UCSD-AML1 (cell line): ENCODE measurements at regions not wholly inside any gene's neighbourhood (a gene's known extent, or its start where the extent isn't known, plus 50 kb on each side); places are given as distances from the start of the nearest gene placed in this dataset.

Experiments used
- DNase-seq: peaks from one replicate; lab custom pipeline; 2025; ENCODE audit not compliant: unreplicated experiment; lab: John Stamatoyannopoulos, UW

DNA sequence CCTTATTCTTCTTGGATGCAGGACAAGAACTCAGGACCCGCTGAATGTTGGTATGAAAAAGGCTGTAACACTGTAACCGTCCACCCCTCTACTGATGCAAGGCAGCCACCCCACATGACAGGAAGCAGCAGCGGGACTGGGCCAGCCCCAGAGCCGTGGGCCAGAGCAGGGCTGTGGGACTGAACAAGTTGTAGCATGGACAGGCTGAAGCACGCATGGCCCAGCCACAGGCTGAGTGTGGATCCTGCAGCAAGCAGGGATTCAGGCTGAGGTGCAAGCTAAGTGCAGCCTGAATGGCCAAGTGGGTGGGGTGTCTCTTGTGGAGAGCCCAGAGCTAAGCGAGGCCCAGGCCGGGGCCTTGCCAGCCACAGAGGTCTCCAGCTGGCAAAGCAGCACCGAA is 632.2 kb downstream of the SPOCK3 start:
- no peak for DNase-seq

DNA sequence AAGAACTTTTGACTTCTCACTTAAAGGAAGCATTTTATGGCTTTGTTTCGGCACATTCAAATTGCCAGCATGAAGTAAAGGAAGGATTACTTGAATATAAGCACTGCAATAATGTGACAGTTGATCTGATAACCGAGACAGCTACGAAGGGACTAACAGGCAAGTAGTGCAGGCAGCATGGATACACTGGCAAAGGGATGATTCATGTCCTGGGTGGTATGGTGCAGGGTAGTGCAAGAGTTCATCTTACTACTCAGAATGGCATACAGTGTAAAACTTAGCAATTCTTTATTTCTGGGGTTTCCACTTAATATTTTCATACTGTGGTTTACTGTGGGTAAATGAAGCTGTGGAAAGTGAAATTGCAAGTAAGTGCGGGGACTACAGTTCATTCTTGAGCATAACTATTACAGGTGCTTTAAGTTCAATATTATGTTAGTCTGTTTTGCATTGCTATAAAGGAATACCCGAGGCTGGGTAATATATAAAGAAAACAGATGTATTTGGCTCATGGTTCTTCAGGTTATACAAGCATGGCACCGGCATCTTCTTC is 611.8 kb downstream of the SPOCK3 start:
- DNase-seq, result no peak

DNA sequence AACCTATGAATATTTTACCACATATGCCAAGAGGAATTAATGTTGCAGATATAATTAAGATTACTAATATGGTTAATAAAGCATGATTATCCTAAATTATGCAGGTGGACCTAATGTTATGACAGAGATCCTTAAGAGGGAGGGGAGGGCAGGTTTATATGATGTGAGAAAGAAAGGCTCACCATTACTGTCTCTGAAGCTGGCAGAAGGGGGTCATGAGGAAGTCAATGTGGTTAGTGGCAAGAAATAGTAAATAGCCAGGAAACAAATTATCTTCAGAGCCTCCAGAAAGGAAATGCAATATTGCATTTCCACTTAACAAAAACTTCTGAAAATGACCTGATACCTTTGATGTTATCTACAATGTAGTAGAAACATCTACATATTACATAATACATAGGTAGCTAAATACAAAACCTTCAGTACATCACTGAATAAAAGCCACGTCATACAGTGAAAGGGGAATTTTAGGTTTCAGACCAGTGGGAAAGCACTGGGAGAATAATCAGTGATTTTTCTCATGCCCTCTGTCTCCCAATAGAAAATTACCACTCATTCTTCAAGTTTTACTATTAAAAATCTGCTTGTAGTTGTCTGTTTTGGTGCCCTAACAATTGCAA is 609.2 kb downstream of the SPOCK3 start:
- DNase-seq, result no peak

DNA sequence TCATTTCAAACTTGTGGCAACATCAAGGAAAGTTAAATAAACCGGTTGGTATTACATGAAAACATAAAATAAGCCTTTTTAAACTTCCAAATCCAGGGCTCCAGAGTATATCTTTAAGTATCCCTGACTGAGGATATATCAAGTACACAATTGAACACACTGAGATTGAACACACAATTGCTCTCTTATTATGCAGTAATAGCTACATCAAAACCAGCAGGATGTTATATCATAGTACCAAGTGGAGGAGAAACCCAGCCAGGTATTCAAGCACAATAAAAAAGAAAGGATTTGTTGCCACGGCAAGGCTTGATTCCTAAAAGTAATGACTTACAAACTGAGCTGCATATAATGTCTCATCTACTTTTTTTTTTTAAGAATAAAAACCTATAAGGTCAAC is 605.8 kb downstream of the SPOCK3 start:
- no peak for DNase-seq

DNA sequence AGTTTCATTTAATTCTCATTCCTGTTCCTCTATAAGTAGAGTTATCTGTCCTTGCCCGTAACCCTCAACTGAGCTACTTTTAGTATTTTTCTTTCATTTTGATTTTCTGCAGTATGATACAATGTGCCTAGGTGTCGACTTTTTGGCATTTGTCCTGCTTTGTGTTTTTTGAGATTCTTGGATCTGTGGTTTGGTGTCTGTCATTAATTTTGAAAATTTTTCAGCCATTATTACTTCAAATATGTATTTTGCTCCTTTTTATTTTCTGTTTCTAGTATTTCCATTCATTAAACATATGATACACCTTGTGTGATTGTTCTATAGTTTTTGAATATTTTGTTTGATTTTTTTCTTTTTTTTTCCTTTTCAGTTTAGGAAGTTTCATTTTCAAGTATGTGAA is 598.9 kb downstream of the SPOCK3 start:
- DNase-seq, result no peak

DNA sequence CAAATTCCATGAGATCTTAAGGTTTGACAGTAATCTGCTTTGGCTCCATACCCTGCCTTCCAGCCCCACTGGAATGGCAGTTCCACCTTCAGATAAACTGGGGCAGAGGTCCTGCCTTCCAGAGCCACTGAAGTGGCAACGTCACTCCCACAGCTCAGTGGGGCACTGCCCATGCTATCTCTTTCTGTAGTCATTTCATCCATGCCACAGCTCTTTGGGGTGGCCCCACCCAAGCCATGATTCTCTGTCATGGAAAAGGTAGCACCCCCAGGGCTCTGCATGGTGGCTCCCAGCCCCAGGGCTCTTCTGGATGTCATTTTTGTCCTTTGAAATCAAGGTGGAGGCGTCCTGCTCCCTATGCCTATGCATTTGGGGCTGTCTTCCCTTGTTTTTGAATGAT is 596.5 kb downstream of the SPOCK3 start:
- DNase-seq, result no peak

DNA sequence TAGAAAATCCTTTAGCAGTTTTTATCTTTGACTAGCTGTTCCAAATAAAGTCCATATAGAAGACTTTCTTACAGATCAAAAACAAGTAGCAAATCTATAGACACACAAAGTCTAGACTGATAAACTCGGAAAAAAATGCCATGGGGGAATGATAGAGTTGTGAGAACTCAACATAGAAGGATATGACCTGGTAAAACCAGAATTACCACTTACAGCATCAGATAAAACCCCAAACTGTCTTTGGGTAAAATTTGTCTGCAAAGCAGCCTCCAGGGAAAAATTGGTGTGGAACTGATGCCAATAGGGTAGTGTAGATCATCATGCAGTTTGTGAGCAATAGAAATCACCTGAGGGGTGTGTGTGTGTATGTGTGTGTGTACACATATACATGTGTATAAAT is 579.1 kb downstream of the SPOCK3 start:
- no peak for DNase-seq

DNA sequence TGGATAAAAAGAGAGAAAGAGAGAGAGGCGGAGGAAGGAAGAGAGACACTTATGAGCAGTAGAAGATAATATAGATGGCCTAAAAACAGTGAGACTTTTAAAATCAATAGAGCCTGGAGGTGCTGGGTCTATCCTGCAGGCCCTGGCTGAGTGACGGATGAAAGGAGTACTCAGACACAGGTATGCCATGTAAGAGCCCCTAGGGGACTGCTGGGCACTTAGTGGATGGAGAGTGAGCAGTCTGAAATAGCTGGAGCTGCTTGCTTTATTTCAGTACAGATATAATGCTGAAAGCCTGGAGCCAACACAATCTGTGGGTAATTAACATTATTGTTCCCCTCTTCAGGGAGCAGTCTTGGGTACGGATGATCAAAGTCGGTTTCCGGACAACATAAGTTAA is 578.6 kb downstream of the SPOCK3 start:
- no peak for DNase-seq

DNA sequence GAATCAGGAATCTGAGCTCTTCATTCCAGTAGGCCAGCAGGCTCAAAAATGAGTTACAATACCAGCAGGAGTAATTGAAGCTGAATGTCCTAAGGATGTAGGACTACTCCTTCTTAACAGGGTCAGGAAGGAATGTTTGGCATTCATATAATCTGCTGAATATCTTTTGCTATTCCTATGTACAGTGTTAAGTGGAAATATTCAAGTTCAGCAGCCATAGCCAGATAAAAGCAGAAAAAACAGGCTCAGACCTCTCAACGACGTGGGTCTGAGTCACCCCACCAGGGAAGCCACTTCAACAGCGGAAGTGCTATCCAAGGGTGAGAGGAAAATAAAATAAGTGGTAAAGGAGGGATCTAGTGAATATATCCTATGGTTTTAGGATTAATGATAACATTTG is 577.0 kb downstream of the SPOCK3 start:
- DNase-seq, result no peak

DNA sequence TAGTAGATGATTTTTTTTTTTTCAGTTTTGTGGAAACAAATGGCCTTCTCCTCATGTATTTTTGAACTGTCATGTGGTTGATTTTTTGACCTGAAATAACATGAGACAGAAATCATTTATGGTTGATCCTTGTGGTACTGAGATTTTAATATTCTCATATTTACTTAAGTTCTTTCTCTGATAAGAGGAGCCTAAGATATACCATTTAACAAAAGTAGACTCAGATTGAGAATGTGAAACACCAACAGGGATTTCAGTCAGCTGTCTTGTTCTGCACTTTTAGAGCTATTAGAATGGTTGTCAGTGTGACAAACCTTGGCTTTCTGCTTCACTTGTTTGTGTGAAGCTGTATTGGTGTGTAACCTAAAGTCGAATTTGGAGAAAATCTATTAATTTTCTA is 575.7 kb downstream of the SPOCK3 start:
- no peak for DNase-seq

DNA sequence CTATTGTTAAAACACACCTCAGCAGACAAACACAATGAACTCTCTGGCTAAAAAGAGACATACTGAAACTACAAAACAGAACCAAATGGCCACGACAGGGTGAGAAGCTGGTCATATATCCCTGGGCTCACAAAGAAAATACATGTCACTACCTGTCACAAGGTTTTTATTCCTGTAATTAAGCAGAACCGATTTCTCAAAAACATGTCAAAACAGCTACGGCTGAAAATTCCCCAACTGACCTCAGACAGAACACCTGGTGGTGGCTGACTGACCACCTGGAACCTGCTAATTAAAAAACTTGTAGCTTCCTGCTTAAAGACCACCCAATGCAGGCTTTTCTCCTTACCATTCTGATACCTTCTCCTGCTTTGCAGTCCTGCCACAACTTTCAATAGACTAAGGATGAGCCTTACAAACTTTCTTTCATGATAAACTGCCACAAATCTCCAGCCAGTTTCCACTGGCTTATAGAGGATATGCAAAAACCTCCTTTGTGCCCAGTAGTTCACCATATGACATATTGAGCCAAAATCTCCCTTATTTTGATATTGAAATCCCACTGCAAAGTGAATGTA is 571.9 kb downstream of the SPOCK3 start:
- no peak for DNase-seq

DNA sequence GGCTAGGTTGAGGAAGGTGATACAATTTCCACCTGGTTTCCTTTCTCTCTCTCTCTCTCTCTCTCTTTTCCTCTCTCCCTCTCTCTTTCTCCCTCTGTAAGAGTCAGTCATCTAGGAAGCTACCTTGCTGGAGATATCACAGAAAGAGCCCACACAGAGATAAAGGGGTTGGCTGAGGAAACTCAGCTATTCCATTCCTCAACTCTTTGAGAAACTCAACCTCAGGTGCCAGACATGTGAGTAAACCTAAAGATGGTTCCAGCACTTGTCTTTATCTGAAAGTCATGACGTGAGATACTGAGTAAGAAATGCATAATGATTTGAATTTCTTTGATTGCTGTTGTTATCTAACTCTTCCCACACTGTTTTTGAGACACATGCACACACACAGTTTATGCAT is 564.0 kb downstream of the SPOCK3 start:
- DNase-seq, result no peak

DNA sequence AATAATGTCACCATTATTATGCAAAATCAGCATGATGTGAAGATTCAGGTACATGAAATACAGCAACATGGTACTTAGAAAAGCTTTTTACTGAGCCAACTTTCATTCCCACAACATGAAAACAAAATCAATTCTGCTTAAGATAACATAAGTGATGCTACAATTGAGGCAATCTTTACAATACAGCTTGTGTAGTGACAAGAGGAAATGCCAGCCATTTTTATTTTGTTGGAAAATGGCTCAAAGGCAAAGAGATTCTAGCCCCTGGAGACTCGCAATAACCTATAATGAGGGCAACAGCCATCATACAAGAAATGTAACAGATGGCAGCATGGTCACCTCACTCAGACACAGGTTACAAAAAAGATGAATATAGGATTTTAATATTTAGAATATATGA is 560.4 kb downstream of the SPOCK3 start:
- DNase-seq, result no peak

DNA sequence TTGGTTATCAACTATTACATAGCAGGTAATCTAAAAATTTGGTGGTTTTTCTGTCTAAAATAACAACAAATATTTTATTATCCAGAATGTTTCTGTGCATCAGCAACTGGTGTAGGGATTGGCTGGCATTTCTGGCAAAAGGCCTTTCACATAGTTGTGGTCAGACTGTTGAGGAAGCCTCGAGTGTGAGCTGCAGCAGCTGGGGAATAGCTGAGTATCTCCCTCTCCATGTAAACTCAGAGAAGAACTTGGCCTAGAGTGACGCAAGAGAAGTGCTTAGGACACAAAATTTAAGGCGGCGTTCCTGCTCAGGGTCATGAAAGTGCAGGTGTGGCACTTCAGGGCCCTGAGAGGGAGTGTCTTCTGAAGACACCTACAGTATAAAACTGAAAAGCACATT is 558.9 kb downstream of the SPOCK3 start:
- no peak for DNase-seq

DNA sequence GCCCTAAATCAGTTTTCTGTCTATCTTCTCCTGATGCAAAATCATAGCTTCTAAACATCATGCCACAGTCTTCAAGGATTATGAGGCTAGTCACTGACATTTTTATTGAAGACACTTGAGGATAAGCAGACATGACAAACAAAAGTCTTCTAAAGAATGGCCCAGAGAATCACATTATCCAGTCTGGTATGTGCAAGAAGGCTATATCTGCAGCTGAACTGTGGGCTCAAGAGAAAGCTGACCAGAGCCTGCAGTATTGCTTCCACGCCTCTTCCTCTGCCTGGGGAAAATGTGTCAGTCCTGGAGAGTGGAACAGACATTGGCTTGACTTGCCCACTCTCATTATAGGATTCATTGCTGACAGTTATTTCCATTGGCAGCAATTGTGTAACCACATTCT is 553.5 kb downstream of the SPOCK3 start:
- no peak for DNase-seq

DNA sequence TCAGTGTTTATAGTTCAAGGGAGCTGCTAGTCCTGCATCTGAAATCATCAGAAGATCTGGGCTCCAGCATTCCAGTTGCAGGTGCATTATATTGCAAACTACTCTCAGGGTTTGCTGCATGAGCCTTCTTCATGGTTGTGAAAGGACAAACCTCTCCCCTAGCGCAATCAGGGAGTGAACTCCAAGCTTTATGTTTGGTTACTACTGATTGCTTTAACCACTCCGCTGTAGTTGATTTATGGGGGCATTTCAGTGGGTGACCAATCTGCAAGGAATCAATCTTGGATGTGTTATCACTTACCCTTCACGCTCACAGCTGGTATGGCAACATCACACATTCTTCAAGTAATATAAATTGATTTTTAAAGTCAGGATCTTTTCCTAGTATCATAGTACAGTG is 552.1 kb downstream of the SPOCK3 start:
- no peak for DNase-seq
